ENCODE measurements at regions not wholly inside any gene's neighbourhood (a gene's known extent, or its start where the extent isn't known, plus 50 kb on each side); places are given as distances from the start of the nearest gene placed in this dataset.

GRCh38 chr6:25068866-25069265 is 133.1 kb upstream of the RIPOR2 start:
- DNase-seq = no peak

GRCh38 chr6:25070547-25071366 is 135.0 kb upstream of the RIPOR2 start:
- DNase-seq = peak; percentile 48

GRCh38 chr6:25078141-25078540 is 142.4 kb upstream of the RIPOR2 start:
- DNase-seq = no peak

GRCh38 chr6:25083784-25084507 is 148.2 kb upstream of the RIPOR2 start:
- no peak for DNase-seq

- no peak for DNase-seq
These were observed 148.7 kb upstream of the RIPOR2 start for GRCh38 chr6:25084508-25084833.

GRCh38 chr6:25085756-25086155 is 150.0 kb upstream of the RIPOR2 start:
- DNase-seq = no peak

- DNase-seq = no peak
These were observed 150.8 kb upstream of the RIPOR2 start for GRCh38 chr6:25086500-25087091.

GRCh38 chr6:25088513-25088912 is 152.8 kb upstream of the RIPOR2 start:
- DNase-seq = no peak

GRCh38 chr6:25089442-25089841 is 153.7 kb upstream of the RIPOR2 start:
- DNase-seq = no peak

GRCh38 chr6:25094726-25095125 is 159.0 kb upstream of the RIPOR2 start:
- no peak for DNase-seq

- DNase-seq = no peak
These were observed 164.5 kb upstream of the RIPOR2 start for GRCh38 chr6:25100288-25100687.

- no peak for DNase-seq
These were observed 167.8 kb upstream of the RIPOR2 start for GRCh38 chr6:25103603-25104002.

GRCh38 chr6:25105070-25105925 is 169.5 kb upstream of the RIPOR2 start:
- DNase-seq = no peak

GRCh38 chr6:25107218-25107617 is 171.5 kb upstream of the RIPOR2 start:
- no peak for DNase-seq

GRCh38 chr6:25111782-25112181 is 167.4 kb upstream of the CARMIL1 start:
- DNase-seq = no peak

- no peak for DNase-seq
These were observed 166.8 kb upstream of the CARMIL1 start for GRCh38 chr6:25112322-25112773.

- no peak for DNase-seq
These were observed 165.7 kb upstream of the CARMIL1 start for GRCh38 chr6:25113436-25113835.

GRCh38 chr6:25118038-25118437 is 161.1 kb upstream of the CARMIL1 start:
- DNase-seq = no peak

- no peak for DNase-seq
These were observed 158.0 kb upstream of the CARMIL1 start for GRCh38 chr6:25121186-25121585.

- DNase-seq = no peak
These were observed 157.2 kb upstream of the CARMIL1 start for GRCh38 chr6:25122001-25122400.

GRCh38 chr6:25122622-25123237 is 156.4 kb upstream of the CARMIL1 start:
- no peak for DNase-seq

GRCh38 chr6:25124216-25124715 is 154.9 kb upstream of the CARMIL1 start:
- no peak for DNase-seq

Data from occipital lobe (tissue), 1 donor.